Keratinocyte (primary cell): ENCODE measurements at regions not wholly inside any gene's neighbourhood (a gene's known extent, or its start where the extent isn't known, plus 50 kb on each side); places are given as distances from the start of the nearest gene placed in this dataset.

Source experiments
- DNase-seq: peaks from one replicate; pipeline ENCODE4 v3.0.0-alpha.2; 2011; ENCODE audit warnings: low read depth, missing footprints, low spot score
- FAIRE-seq: peaks from 2 replicates; lab custom pipeline; 2011; peaks lifted over from hg19 to GRCh38; lab: Jason Lieb, UNC
- H2AFZ ChIP-seq: 2 replicates; pipeline ENCODE4 v1.6.0; 2012; ENCODE audit warnings: low read length, control low read depth, inconsistent platforms; ENCODE audit not compliant: control insufficient read depth
- H3K27ac ChIP-seq: 2 replicates; pipeline ENCODE4 v1.5.1; 2011; ENCODE audit warnings: low read length; ENCODE audit not compliant: control insufficient read depth, insufficient read depth
- H3K27me3 ChIP-seq: 3 replicates; pipeline ENCODE4 v1.6.0; 2011; ENCODE audit warnings: low read length; ENCODE audit not compliant: control insufficient read depth, insufficient read depth; ENCODE audit errors: extremely low read depth
- H3K36me3 ChIP-seq, 2 experiments: 2 replicates in 1 of 2; 3 replicates in 1 of 2; pipeline ENCODE4 v1.5.1; 2011; ENCODE audit warnings: low read length in 2 of 2, mild to moderate bottlenecking in 1 of 2; ENCODE audit not compliant: control insufficient read depth in 2 of 2, insufficient read depth in 2 of 2; ENCODE audit errors: extremely low read depth in 1 of 2
- H3K4me1 ChIP-seq: 3 replicates; pipeline ENCODE4 v1.5.1; 2011; ENCODE audit warnings: low read length; ENCODE audit not compliant: control insufficient read depth, insufficient read depth; ENCODE audit errors: extremely low read depth
- H3K4me2 ChIP-seq: 3 replicates; pipeline ENCODE4 v1.6.0; 2011; ENCODE audit warnings: low read depth, low read length; ENCODE audit not compliant: control insufficient read depth, insufficient read depth; ENCODE audit errors: extremely low read depth
- H3K4me3 ChIP-seq, 3 experiments: fragments of 200-600 bp in 1 of 3; sonication (generic) in 1 of 3; 2 replicates in 2 of 3; 3 replicates in 1 of 3; pipeline ENCODE4 v1.5.1; 2011 to 2016; ENCODE audit warnings: low read length in 3 of 3, mild to moderate bottlenecking in 3 of 3, control low read depth in 2 of 3, inconsistent platforms in 1 of 3, low read depth in 1 of 3, mixed read lengths in 1 of 3, mixed run types in 1 of 3, moderate library complexity in 1 of 3; ENCODE audit not compliant: control insufficient read depth in 2 of 3, insufficient read depth in 2 of 3; ENCODE audit errors: extremely low read depth in 1 of 3
- H3K79me2 ChIP-seq: 2 replicates; pipeline ENCODE4 v1.6.0; 2012; ENCODE audit warnings: low read length; ENCODE audit not compliant: control insufficient read depth, insufficient read depth
- H3K9ac ChIP-seq: 3 replicates; pipeline ENCODE4 v1.6.0; 2011; ENCODE audit warnings: low read length; ENCODE audit not compliant: control insufficient read depth, insufficient read depth; ENCODE audit errors: extremely low read depth
- H3K9me1 ChIP-seq: 3 replicates; pipeline ENCODE4 v1.6.0; 2011; ENCODE audit warnings: low read length; ENCODE audit not compliant: control insufficient read depth, insufficient read depth; ENCODE audit errors: extremely low read depth
- H3K9me3 ChIP-seq: 2 replicates; pipeline ENCODE4 v1.5.1; 2012; ENCODE audit warnings: low read depth, low read length; ENCODE audit not compliant: control insufficient read depth
- H4K20me1 ChIP-seq: 3 replicates; pipeline ENCODE4 v1.6.0; 2011; ENCODE audit warnings: low read length; ENCODE audit not compliant: control insufficient read depth, insufficient read depth; ENCODE audit errors: extremely low read depth
- EZH2 ChIP-seq: IDR thresholded peaks from one replicate; pipeline ENCODE4 v1.6.1; 2012; ENCODE audit warnings: inconsistent platforms, mild to moderate bottlenecking, low read length, moderate library complexity
- dilution Hi-C: fragments of 300-500 bp; cut with MboI; formaldehyde crosslinking; loops from one replicate; pipeline ENCODE4 v1.7.0; 2020; ENCODE audit warnings: low sequenced_read_pairs; ENCODE audit not compliant: extremely low pct_ligation_motif_present
- TF ChIP-seq, protein P1 (sequence below), 3 experiments: IDR thresholded peaks in 1 of 3; conservative IDR thresholded peaks in 1 of 3; optimal IDR thresholded peaks in 1 of 3; 2 replicates in 2 of 3; 3 replicates in 1 of 3; pipeline versions ENCODE3 to v1.5.1; 2011; ENCODE audit warnings: low read length in 3 of 3, mild to moderate bottlenecking in 3 of 3, moderate library complexity in 2 of 3, control low read depth in 1 of 3, inconsistent platforms in 1 of 3; ENCODE audit not compliant: insufficient read depth in 2 of 3; ENCODE audit errors: extremely low read depth in 1 of 3

DNA sequence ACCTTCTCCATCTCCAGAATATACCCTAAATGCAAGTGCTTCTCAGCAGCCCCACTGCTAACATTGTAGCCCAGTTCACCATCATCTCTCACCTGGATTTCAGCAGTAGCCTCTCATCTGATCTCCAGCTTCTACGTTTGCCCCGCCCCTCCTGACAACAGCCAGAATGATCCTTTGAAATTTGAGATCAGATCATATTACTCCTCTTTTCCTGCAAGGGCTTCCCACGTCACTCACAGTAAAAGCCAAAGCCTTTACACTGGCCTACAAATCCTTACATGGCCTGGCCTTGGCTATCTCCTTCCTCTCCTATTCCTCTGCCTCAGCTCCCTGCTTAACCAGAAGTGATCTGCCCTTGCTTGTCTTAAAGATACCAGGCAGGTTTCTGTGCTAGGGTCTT is 94.3 kb upstream of the NBEA start:
- no peak for FAIRE-seq
- Histone ChIP-seq H3K4me2 (no peak overlapping the region), H3K4me3 (no peak overlapping the region), H3K79me2 (no peaks in the 10 kb centered on the region), H3K36me3 (no peaks in the 10 kb centered on the region), H3K9ac (no peak overlapping the region), H2AFZ (no peak overlapping the region), H3K27me3 (no peaks in the 10 kb centered on the region), H3K9me1 (no peaks in the 10 kb centered on the region), H3K4me1 (no peaks in the 10 kb centered on the region), H4K20me1 (no peaks in the 10 kb centered on the region), H3K27ac (no peak overlapping the region), H3K9me3 (no peaks in the 10 kb centered on the region)
- TF ChIP-seq, protein P1, sequence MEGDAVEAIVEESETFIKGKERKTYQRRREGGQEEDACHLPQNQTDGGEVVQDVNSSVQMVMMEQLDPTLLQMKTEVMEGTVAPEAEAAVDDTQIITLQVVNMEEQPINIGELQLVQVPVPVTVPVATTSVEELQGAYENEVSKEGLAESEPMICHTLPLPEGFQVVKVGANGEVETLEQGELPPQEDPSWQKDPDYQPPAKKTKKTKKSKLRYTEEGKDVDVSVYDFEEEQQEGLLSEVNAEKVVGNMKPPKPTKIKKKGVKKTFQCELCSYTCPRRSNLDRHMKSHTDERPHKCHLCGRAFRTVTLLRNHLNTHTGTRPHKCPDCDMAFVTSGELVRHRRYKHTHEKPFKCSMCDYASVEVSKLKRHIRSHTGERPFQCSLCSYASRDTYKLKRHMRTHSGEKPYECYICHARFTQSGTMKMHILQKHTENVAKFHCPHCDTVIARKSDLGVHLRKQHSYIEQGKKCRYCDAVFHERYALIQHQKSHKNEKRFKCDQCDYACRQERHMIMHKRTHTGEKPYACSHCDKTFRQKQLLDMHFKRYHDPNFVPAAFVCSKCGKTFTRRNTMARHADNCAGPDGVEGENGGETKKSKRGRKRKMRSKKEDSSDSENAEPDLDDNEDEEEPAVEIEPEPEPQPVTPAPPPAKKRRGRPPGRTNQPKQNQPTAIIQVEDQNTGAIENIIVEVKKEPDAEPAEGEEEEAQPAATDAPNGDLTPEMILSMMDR (optimal IDR thresholded peaks at IDR 0.05 in 1 of 3, IDR thresholded peaks at IDR 0.05 in 1 of 3, conservative IDR thresholded peaks at IDR 0.05 in 1 of 3; ENCODE audit: extremely low read depth in 1 of 3, insufficient read depth in 2 of 3, low read length in 3 of 3) = no peak
- no peak for TF ChIP-seq EZH2
- dilution Hi-C loops = no loop called here
- DNase-seq = no peak

DNA sequence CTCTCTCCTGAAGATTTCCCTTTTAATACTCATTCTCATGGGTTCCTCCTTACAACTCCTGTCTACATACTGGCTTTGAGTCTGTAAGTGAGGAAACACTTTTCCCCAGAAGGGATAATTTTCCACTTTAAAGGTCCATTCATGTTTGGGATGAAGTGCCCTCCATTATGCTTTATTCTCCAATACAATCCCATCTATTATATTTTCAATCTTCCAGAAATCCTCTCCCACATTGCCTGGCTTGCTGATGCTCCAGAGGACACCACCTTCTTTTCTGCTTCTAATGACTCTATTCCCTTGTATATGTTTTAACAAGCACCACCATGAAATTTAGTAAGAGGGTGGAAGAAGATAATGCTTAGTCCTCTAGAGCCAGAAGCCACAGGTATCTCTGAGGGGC is 92.7 kb upstream of the NBEA start:
- no peaks in the 10 kb centered on the region for H3K9me1 ChIP-seq
- dilution Hi-C loops = no loop called here
- H2AFZ ChIP-seq = no peak overlapping the region
- no peak overlapping the region for H3K4me3 ChIP-seq
- no peak for TF ChIP-seq EZH2
- TF ChIP-seq, protein P1 (optimal IDR thresholded peaks at IDR 0.05 in 1 of 3, IDR thresholded peaks at IDR 0.05 in 1 of 3, conservative IDR thresholded peaks at IDR 0.05 in 1 of 3; ENCODE audit: extremely low read depth in 1 of 3, insufficient read depth in 2 of 3, low read length in 3 of 3) = no peak
- no peak overlapping the region for H3K4me2 ChIP-seq
- H3K27ac ChIP-seq = no peak overlapping the region
- H3K79me2 ChIP-seq = no peaks in the 10 kb centered on the region
- H3K36me3 ChIP-seq = no peaks in the 10 kb centered on the region
- no peaks in the 10 kb centered on the region for H4K20me1 ChIP-seq
- H3K27me3 ChIP-seq = no peaks in the 10 kb centered on the region
- H3K4me1 ChIP-seq = no peaks in the 10 kb centered on the region
- no peak for DNase-seq
- H3K9me3 ChIP-seq = no peaks in the 10 kb centered on the region
- no peak for FAIRE-seq
- no peak overlapping the region for H3K9ac ChIP-seq
